CD8-positive, alpha-beta memory T cell (primary cell): ENCODE measurements at regions not wholly inside any gene's neighbourhood (a gene's known extent, or its start where the extent isn't known, plus 50 kb on each side); places are given as distances from the start of the nearest gene placed in this dataset.
A peak's percentile ranks its signal among the peaks of the same experiment; 100 is the strongest.

Source experiments
- CTCF ChIA-PET: fragments of 350-600 bp; sonication (Branson Sonifier 250); formaldehyde crosslinking; loops from one replicate; lab custom pipeline; 2021; ENCODE audit warnings: antibody characterized with exemption; lab: Charles Lee
- POLR2A ChIA-PET: fragments of 350-600 bp; sonication (Branson Sonifier 250); formaldehyde crosslinking; loops from one replicate; lab custom pipeline; 2021; ENCODE audit warnings: antibody characterized with exemption; lab: Charles Lee
- DNase-seq, 5 donors: peaks; one replicate each; pipeline versions ENCODE4 v3.0.0 to v3.0.0-alpha.2; 2020 to 2022; ENCODE audit warnings: mixed read lengths in 1 of 5
- H3K27ac ChIP-seq: one replicate; pipeline ENCODE4 v1.7.0; 2013; ENCODE audit warnings: low read depth, mild to moderate bottlenecking, low read length, moderate library complexity
- H3K27me3 ChIP-seq: 2 replicates; pipeline ENCODE4 v1.7.0; 2013; ENCODE audit warnings: low read length, mild to moderate bottlenecking; ENCODE audit not compliant: insufficient read depth, poor library complexity, severe bottlenecking
- H3K36me3 ChIP-seq: 2 replicates; pipeline ENCODE4 v1.7.0; 2013; ENCODE audit warnings: mild to moderate bottlenecking, low read length, moderate library complexity; ENCODE audit not compliant: insufficient read depth
- H3K4me1 ChIP-seq: 2 replicates; pipeline ENCODE4 v1.7.0; 2013; ENCODE audit warnings: mild to moderate bottlenecking, low read length, moderate library complexity; ENCODE audit not compliant: insufficient read depth
- H3K4me3 ChIP-seq: 2 replicates; pipeline ENCODE4 v1.7.0; 2013; ENCODE audit warnings: mild to moderate bottlenecking, low read length
- H3K9me3 ChIP-seq: 2 replicates; pipeline ENCODE4 v1.7.0; 2013; ENCODE audit warnings: mild to moderate bottlenecking, low read length
- H3K27ac Mint-ChIP-seq, 8 donors: one replicate each; pipeline ENCODE4 v1.8.0; 2020 to 2021; ENCODE audit warnings: mixed read lengths in 8 of 8, mild to moderate bottlenecking in 6 of 8, inconsistent platforms in 3 of 8, moderate library complexity in 3 of 8
- H3K27me3 Mint-ChIP-seq, 2 donors: one replicate each; pipeline ENCODE4 v1.8.0; 2020 to 2021; ENCODE audit warnings: mixed read lengths in 2 of 2, mild to moderate bottlenecking in 1 of 2, moderate library complexity in 1 of 2
- H3K36me3 Mint-ChIP-seq, 3 donors: one replicate each; pipeline ENCODE4 v1.8.0; 2020 to 2021; ENCODE audit warnings: mixed read lengths in 3 of 3, inconsistent platforms in 1 of 3, mild to moderate bottlenecking in 1 of 3
- H3K4me1 Mint-ChIP-seq, 3 donors: one replicate each; pipeline ENCODE4 v1.8.0; 2020 to 2021; ENCODE audit warnings: mixed read lengths in 3 of 3, inconsistent platforms in 1 of 3, mild to moderate bottlenecking in 1 of 3
- H3K4me3 Mint-ChIP-seq, 7 donors: one replicate each; pipeline ENCODE4 v1.8.0; 2020 to 2021; ENCODE audit warnings: mixed read lengths in 7 of 7, mild to moderate bottlenecking in 6 of 7, moderate library complexity in 4 of 7, inconsistent platforms in 2 of 7
- H3K9me3 Mint-ChIP-seq, 5 donors: one replicate each; pipeline ENCODE4 v1.8.0; 2020 to 2022; ENCODE audit warnings: mixed read lengths in 5 of 5, mild to moderate bottlenecking in 3 of 5, moderate library complexity in 2 of 5, inconsistent platforms in 1 of 5

GRCh38 chr14:85881935-85882334 lies 352.0 kb downstream of the FLRT2 start:
- Histone ChIP-seq H3K27ac (no peak overlapping the region), H3K4me3 (no peak overlapping the region), H3K9me3 (no peaks in the 10 kb centered on the region), H3K4me1 (no peaks in the 10 kb centered on the region), H3K36me3 (no peaks in the 10 kb centered on the region), H3K27me3 (no peaks in the 10 kb centered on the region)
- no peak overlapping the region for H3K27ac Mint-ChIP-seq
- peaks cover 0 to 6% of the 10 kb centered on the region in 2 donors for H3K27me3 Mint-ChIP-seq
- no peak for DNase-seq
- no peaks in the 10 kb centered on the region for H3K4me1 Mint-ChIP-seq
- peaks cover 0 to 3% (median 0%) of the 10 kb centered on the region in 5 donors for H3K9me3 Mint-ChIP-seq
- POLR2A ChIA-PET: no interaction called here
- no peak overlapping the region for H3K4me3 Mint-ChIP-seq
- CTCF ChIA-PET: no interaction called here
- no peaks in the 10 kb centered on the region for H3K36me3 Mint-ChIP-seq

- no peaks in the 10 kb centered on the region for H3K9me3 ChIP-seq
- Mint-ChIP-seq H3K9me3 (no peaks in the 10 kb centered on the region), H3K4me3 (no peak overlapping the region), H3K4me1 (no peaks in the 10 kb centered on the region), H3K27ac (peak overlapping the region in 1 of 8 donors; percentile 35), H3K27me3 (peaks cover 1 to 11% of the 10 kb centered on the region in 2 donors), H3K36me3 (no peaks in the 10 kb centered on the region)
- no peaks in the 10 kb centered on the region for H3K36me3 ChIP-seq
- H3K4me1 ChIP-seq: no peaks in the 10 kb centered on the region
- H3K27me3 ChIP-seq: no peaks in the 10 kb centered on the region
- H3K4me3 ChIP-seq: no peak overlapping the region
- no peak for DNase-seq
- H3K27ac ChIP-seq: no peak overlapping the region
- CTCF ChIA-PET: no interaction called here
- POLR2A ChIA-PET: no interaction called here
These were observed 348.9 kb downstream of the FLRT2 start for GRCh38 chr14:85878874-85879273.

DNA sequence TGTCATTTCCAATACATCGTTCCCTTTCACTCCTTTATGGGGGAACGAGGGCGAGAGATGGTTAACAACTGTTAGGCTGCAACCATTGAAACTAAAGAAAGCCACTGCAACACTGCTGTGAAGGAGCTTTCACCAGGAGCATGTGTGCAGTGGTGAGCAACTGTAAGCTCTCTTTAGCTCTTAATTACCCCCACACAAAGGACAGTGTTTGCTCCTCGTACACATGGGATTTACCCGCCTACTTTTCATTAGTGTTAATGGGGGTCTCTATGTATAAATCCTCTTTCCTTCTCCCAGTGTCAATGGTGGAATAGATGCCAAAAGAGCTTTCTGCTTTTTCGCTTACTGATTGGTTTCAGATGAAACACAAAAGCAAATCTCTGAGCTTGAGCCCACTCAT lies 343.1 kb downstream of the FLRT2 start:
- Mint-ChIP-seq H3K9me3 (peaks cover 0 to 2% (median 0%) of the 10 kb centered on the region in 5 donors), H3K27ac (no peak overlapping the region), H3K27me3 (peaks cover 1 to 11% of the 10 kb centered on the region in 2 donors), H3K4me1 (no peaks in the 10 kb centered on the region), H3K4me3 (no peak overlapping the region), H3K36me3 (no peaks in the 10 kb centered on the region)
- no peak overlapping the region for H3K4me3 ChIP-seq
- no peaks in the 10 kb centered on the region for H3K4me1 ChIP-seq
- no peak for DNase-seq
- H3K27ac ChIP-seq: no peak overlapping the region
- no peaks in the 10 kb centered on the region for H3K36me3 ChIP-seq
- CTCF ChIA-PET: no interaction called here
- no peaks in the 10 kb centered on the region for H3K9me3 ChIP-seq
- H3K27me3 ChIP-seq: no peaks in the 10 kb centered on the region
- POLR2A ChIA-PET: no interaction called here

DNA sequence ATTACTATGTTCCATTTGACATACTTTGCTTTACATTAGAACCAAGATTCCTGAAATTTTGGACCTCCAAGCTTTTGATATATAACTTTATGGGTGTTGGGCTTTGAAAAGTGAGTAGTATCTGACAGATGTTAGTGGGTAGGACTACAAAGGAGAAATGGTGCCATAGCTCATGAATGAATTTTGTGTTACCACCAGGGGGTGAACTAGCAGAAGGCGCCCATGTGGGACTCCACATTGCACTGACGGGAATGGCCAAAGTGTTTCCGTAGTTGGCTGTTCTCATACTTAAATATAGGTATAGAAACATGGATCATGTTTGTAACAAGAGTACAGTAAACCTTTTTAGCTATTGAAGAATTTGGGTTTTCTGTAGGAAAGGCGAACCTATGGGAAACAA lies 337.5 kb downstream of the FLRT2 start:
- no peak for DNase-seq
- Histone ChIP-seq H3K27me3 (no peaks in the 10 kb centered on the region), H3K4me1 (no peaks in the 10 kb centered on the region), H3K36me3 (no peaks in the 10 kb centered on the region), H3K4me3 (no peak overlapping the region), H3K27ac (no peak overlapping the region), H3K9me3 (no peaks in the 10 kb centered on the region)
- H3K4me1 Mint-ChIP-seq: no peaks in the 10 kb centered on the region
- no peak overlapping the region for H3K4me3 Mint-ChIP-seq
- peaks cover 0 to 2% (median 0%) of the 10 kb centered on the region in 5 donors for H3K9me3 Mint-ChIP-seq
- no peak overlapping the region for H3K27ac Mint-ChIP-seq
- ChIA-PET POLR2A (no interaction called here), CTCF (no interaction called here)
- peaks cover 0 to 1% of the 10 kb centered on the region in 2 donors for H3K27me3 Mint-ChIP-seq
- H3K36me3 Mint-ChIP-seq: no peaks in the 10 kb centered on the region

GRCh38 chr14:85865701-85866100 lies 335.8 kb downstream of the FLRT2 start:
- peaks cover 0 to 2% (median 0%) of the 10 kb centered on the region in 5 donors for H3K9me3 Mint-ChIP-seq
- no peaks in the 10 kb centered on the region for H3K9me3 ChIP-seq
- no peak overlapping the region for H3K27ac ChIP-seq
- peaks cover 0 to 1% of the 10 kb centered on the region in 2 donors for H3K27me3 Mint-ChIP-seq
- CTCF ChIA-PET: no interaction called here
- H3K4me1 ChIP-seq: no peaks in the 10 kb centered on the region
- H3K4me3 ChIP-seq: no peak overlapping the region
- no peaks in the 10 kb centered on the region for H3K4me1 Mint-ChIP-seq
- H3K27me3 ChIP-seq: no peaks in the 10 kb centered on the region
- POLR2A ChIA-PET: no interaction called here
- H3K4me3 Mint-ChIP-seq: no peak overlapping the region
- DNase-seq: no peak
- H3K36me3 ChIP-seq: no peaks in the 10 kb centered on the region
- no peak overlapping the region for H3K27ac Mint-ChIP-seq
- no peaks in the 10 kb centered on the region for H3K36me3 Mint-ChIP-seq

- Mint-ChIP-seq H3K27ac (peak overlapping the region in 1 of 8 donors; percentile 18), H3K4me1 (peaks cover 0 to 3% (median 0%) of the 10 kb centered on the region in 3 donors), H3K27me3 (peaks cover 0 to 11% of the 10 kb centered on the region in 2 donors), H3K36me3 (no peaks in the 10 kb centered on the region), H3K4me3 (no peak overlapping the region), H3K9me3 (no peaks in the 10 kb centered on the region)
- Histone ChIP-seq H3K36me3 (no peaks in the 10 kb centered on the region), H3K4me3 (no peak overlapping the region), H3K27me3 (no peaks in the 10 kb centered on the region), H3K9me3 (no peaks in the 10 kb centered on the region), H3K27ac (no peak overlapping the region), H3K4me1 (no peaks in the 10 kb centered on the region)
- ChIA-PET POLR2A (no interaction called here), CTCF (no interaction called here)
- no peak for DNase-seq
These were observed 328.7 kb downstream of the FLRT2 start for GRCh38 chr14:85858634-85859033.

DNA sequence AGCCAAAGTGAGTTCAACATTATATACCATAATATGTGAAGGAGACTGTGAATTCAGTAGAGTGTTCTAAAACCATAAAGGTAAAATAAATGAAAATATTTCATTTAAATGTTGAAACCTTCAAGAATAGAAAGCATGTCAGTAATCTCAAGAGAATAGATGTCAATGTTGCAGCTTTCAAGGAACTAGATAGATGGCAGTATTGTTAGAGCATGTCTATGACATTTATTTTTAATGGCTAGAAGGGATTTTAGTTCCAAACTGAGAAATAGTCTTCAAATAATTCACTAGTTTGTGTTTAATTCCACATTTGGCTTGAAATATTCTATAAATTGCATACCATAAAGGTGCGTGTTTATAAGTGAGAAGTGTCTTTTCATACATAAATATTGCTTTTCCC lies 326.5 kb downstream of the FLRT2 start:
- Histone ChIP-seq H3K27me3 (no peaks in the 10 kb centered on the region), H3K4me1 (no peaks in the 10 kb centered on the region), H3K4me3 (no peak overlapping the region), H3K9me3 (no peaks in the 10 kb centered on the region), H3K36me3 (no peaks in the 10 kb centered on the region), H3K27ac (no peak overlapping the region)
- H3K4me1 Mint-ChIP-seq: peaks cover 0 to 3% (median 0%) of the 10 kb centered on the region in 3 donors
- H3K9me3 Mint-ChIP-seq: no peaks in the 10 kb centered on the region
- CTCF ChIA-PET: no interaction called here
- no peaks in the 10 kb centered on the region for H3K36me3 Mint-ChIP-seq
- no peak overlapping the region for H3K27ac Mint-ChIP-seq
- H3K27me3 Mint-ChIP-seq: peaks cover 0 to 11% of the 10 kb centered on the region in 2 donors
- no peak for DNase-seq
- POLR2A ChIA-PET: no interaction called here
- H3K4me3 Mint-ChIP-seq: no peak overlapping the region

- no peak overlapping the region for H3K27ac Mint-ChIP-seq
- H3K36me3 ChIP-seq: no peaks in the 10 kb centered on the region
- ChIA-PET POLR2A (no interaction called here), CTCF (no interaction called here)
- no peak for DNase-seq
- no peak overlapping the region for H3K27ac ChIP-seq
- no peaks in the 10 kb centered on the region for H3K36me3 Mint-ChIP-seq
- H3K9me3 Mint-ChIP-seq: no peaks in the 10 kb centered on the region
- no peak overlapping the region for H3K4me3 Mint-ChIP-seq
- H3K9me3 ChIP-seq: no peaks in the 10 kb centered on the region
- no peak overlapping the region for H3K4me3 ChIP-seq
- H3K4me1 ChIP-seq: no peaks in the 10 kb centered on the region
- H3K27me3 ChIP-seq: no peaks in the 10 kb centered on the region
- H3K4me1 Mint-ChIP-seq: peaks cover 0 to 3% (median 0%) of the 10 kb centered on the region in 3 donors
- H3K27me3 Mint-ChIP-seq: peaks cover 0 to 10% of the 10 kb centered on the region in 2 donors
These were observed 324.1 kb downstream of the FLRT2 start for GRCh38 chr14:85853996-85854526.
